ENCODE measurements at regions not wholly inside any gene's neighbourhood (a gene's known extent, or its start where the extent isn't known, plus 50 kb on each side); places are given as distances from the start of the nearest gene placed in this dataset.

GRCh38 chr12:87096082-87096585, 839.9 kb upstream of the MGAT4C start:
- Mint-ChIP-seq H3K27ac (no peak overlapping the region), H3K4me3 (ENCODE audit: low read depth) (no peak overlapping the region), H3K27me3 (no peaks in the 10 kb centered on the region), H3K9me3 (ENCODE audit: low read depth) (peaks cover 3% of the 10 kb centered on the region), H3K4me1 (ENCODE audit: low read depth) (no peaks in the 10 kb centered on the region), H3K36me3 (ENCODE audit: insufficient read depth) (no peaks in the 10 kb centered on the region)
- no peak for TF ChIP-seq CTCF (IDR thresholded peaks at IDR 0.05; ENCODE audit: unreplicated experiment)
- DNase-seq (ENCODE audit: low spot score, unreplicated experiment): no peak

GRCh38 chr12:87094356-87094755, 838.2 kb upstream of the MGAT4C start:
- Mint-ChIP-seq H3K27ac (no peak overlapping the region), H3K4me3 (ENCODE audit: low read depth) (no peak overlapping the region), H3K4me1 (ENCODE audit: low read depth) (no peaks in the 10 kb centered on the region), H3K36me3 (ENCODE audit: insufficient read depth) (no peaks in the 10 kb centered on the region), H3K9me3 (ENCODE audit: low read depth) (no peaks in the 10 kb centered on the region), H3K27me3 (no peaks in the 10 kb centered on the region)
- no peak for DNase-seq (ENCODE audit: low spot score, unreplicated experiment)
- TF ChIP-seq CTCF (IDR thresholded peaks at IDR 0.05; ENCODE audit: unreplicated experiment): no peak

- H3K27ac Mint-ChIP-seq: no peak overlapping the region
- H3K36me3 Mint-ChIP-seq (ENCODE audit: insufficient read depth): no peaks in the 10 kb centered on the region
- H3K4me1 Mint-ChIP-seq (ENCODE audit: low read depth): no peaks in the 10 kb centered on the region
- no peak for DNase-seq (ENCODE audit: low spot score, unreplicated experiment)
- TF ChIP-seq CTCF (IDR thresholded peaks at IDR 0.05; ENCODE audit: unreplicated experiment): no peak
- H3K27me3 Mint-ChIP-seq: no peaks in the 10 kb centered on the region
- H3K9me3 Mint-ChIP-seq (ENCODE audit: low read depth): no peaks in the 10 kb centered on the region
- no peak overlapping the region for H3K4me3 Mint-ChIP-seq (ENCODE audit: low read depth)
Observed at GRCh38 chr12:87092421-87092820, 836.2 kb upstream of the MGAT4C start.

- no peak for TF ChIP-seq CTCF (IDR thresholded peaks at IDR 0.05; ENCODE audit: unreplicated experiment)
- no peaks in the 10 kb centered on the region for H3K9me3 Mint-ChIP-seq (ENCODE audit: low read depth)
Observed at GRCh38 chr12:87086118-87086891, 830.1 kb upstream of the MGAT4C start.

GRCh38 chr12:87085286-87085685, 829.1 kb upstream of the MGAT4C start:
- DNase-seq (ENCODE audit: low spot score, unreplicated experiment): no peak
- Mint-ChIP-seq H3K27me3 (no peaks in the 10 kb centered on the region), H3K4me3 (ENCODE audit: low read depth) (no peak overlapping the region), H3K27ac (no peak overlapping the region), H3K4me1 (ENCODE audit: low read depth) (no peaks in the 10 kb centered on the region), H3K36me3 (ENCODE audit: insufficient read depth) (no peaks in the 10 kb centered on the region), H3K9me3 (ENCODE audit: low read depth) (no peaks in the 10 kb centered on the region)
- no peak for TF ChIP-seq CTCF (IDR thresholded peaks at IDR 0.05; ENCODE audit: unreplicated experiment)

More at GRCh38 chr12:87086118-87086891, 830.1 kb upstream of the MGAT4C start:
- Mint-ChIP-seq H3K27me3 (no peaks in the 10 kb centered on the region), H3K4me1 (ENCODE audit: low read depth) (no peaks in the 10 kb centered on the region), H3K27ac (no peak overlapping the region), H3K36me3 (ENCODE audit: insufficient read depth) (no peaks in the 10 kb centered on the region), H3K4me3 (ENCODE audit: low read depth) (no peak overlapping the region)
- no peak for DNase-seq (ENCODE audit: low spot score, unreplicated experiment)
